Chondrocyte (in vitro differentiated cells): ENCODE measurements at regions not wholly inside any gene's neighbourhood (a gene's known extent, or its start where the extent isn't known, plus 50 kb on each side); places are given as distances from the start of the nearest gene placed in this dataset.

Experiments
- DNase-seq: peaks from one replicate; pipeline ENCODE4 v3.0.0; 2021; ENCODE audit warnings: mixed read lengths, low spot score
- H3K27ac Mint-ChIP-seq: one replicate; pipeline ENCODE4 v1.8.0; 2021; ENCODE audit warnings: mild to moderate bottlenecking, moderate library complexity, mixed read lengths; ENCODE audit not compliant: unreplicated experiment
- H3K27me3 Mint-ChIP-seq: 2 replicates; pipeline ENCODE4 v1.8.0; 2021; ENCODE audit warnings: low read depth, mixed read lengths
- H3K36me3 Mint-ChIP-seq: 2 replicates; pipeline ENCODE4 v1.8.0; 2021; ENCODE audit warnings: low read depth, mixed read lengths
- H3K4me1 Mint-ChIP-seq: 2 replicates; pipeline ENCODE4 v1.8.0; 2021; ENCODE audit warnings: low read depth, mild to moderate bottlenecking, mixed read lengths
- H3K4me3 Mint-ChIP-seq: one replicate; pipeline ENCODE4 v1.8.0; 2021; ENCODE audit warnings: mild to moderate bottlenecking, moderate library complexity, mixed read lengths; ENCODE audit not compliant: unreplicated experiment
- H3K9me3 Mint-ChIP-seq: 2 replicates; pipeline ENCODE4 v1.8.0; 2021; ENCODE audit warnings: low read depth, mixed read lengths
- CTCF ChIP-seq: fragments of 200-600 bp; sonication (generic); IDR thresholded peaks from 2 replicates; pipeline ENCODE4 v1.5.0; 2021; ENCODE audit warnings: antibody characterized with exemption, mild to moderate bottlenecking, moderate library complexity

GRCh38 chr4:62544428-62544827, 1344.3 kb downstream of the ADGRL3 start:
- Mint-ChIP-seq H3K4me1 (no peaks in the 10 kb centered on the region), H3K9me3 (peaks cover 12% of the 10 kb centered on the region), H3K27ac (no peak overlapping the region), H3K36me3 (peaks cover 1% of the 10 kb centered on the region), H3K4me3 (no peak overlapping the region), H3K27me3 (no peaks in the 10 kb centered on the region)
- no peak for TF ChIP-seq CTCF
- DNase-seq, result no peak

- Mint-ChIP-seq H3K4me3 (no peak overlapping the region), H3K36me3 (peaks cover 1% of the 10 kb centered on the region), H3K27ac (no peak overlapping the region), H3K27me3 (no peaks in the 10 kb centered on the region), H3K9me3 (peaks cover 20% of the 10 kb centered on the region), H3K4me1 (no peaks in the 10 kb centered on the region)
- TF ChIP-seq CTCF, result no peak
- DNase-seq, result no peak
These were observed 1342.9 kb downstream of the ADGRL3 start for GRCh38 chr4:62543002-62543401.

GRCh38 chr4:62533573-62533972, 1333.4 kb downstream of the ADGRL3 start:
- Mint-ChIP-seq H3K27me3 (peaks cover 4% of the 10 kb centered on the region), H3K4me3 (no peak overlapping the region), H3K4me1 (no peaks in the 10 kb centered on the region), H3K27ac (no peak overlapping the region), H3K36me3 (no peaks in the 10 kb centered on the region), H3K9me3 (peaks cover 6% of the 10 kb centered on the region)
- no peak for DNase-seq
- TF ChIP-seq CTCF, result no peak

- no peak overlapping the region for H3K27ac Mint-ChIP-seq
- DNase-seq, result no peak
- peaks cover 6% of the 10 kb centered on the region for H3K27me3 Mint-ChIP-seq
- no peak for TF ChIP-seq CTCF
- no peaks in the 10 kb centered on the region for H3K9me3 Mint-ChIP-seq
- H3K36me3 Mint-ChIP-seq, result no peaks in the 10 kb centered on the region
- no peaks in the 10 kb centered on the region for H3K4me1 Mint-ChIP-seq
- no peak overlapping the region for H3K4me3 Mint-ChIP-seq
These were observed 1331.6 kb downstream of the ADGRL3 start for GRCh38 chr4:62531731-62532130.

GRCh38 chr4:62531264-62531663, 1331.1 kb downstream of the ADGRL3 start:
- Mint-ChIP-seq H3K36me3 (no peaks in the 10 kb centered on the region), H3K27ac (no peak overlapping the region), H3K4me3 (no peak overlapping the region), H3K9me3 (no peaks in the 10 kb centered on the region), H3K4me1 (no peaks in the 10 kb centered on the region), H3K27me3 (peaks cover 6% of the 10 kb centered on the region)
- DNase-seq, result no peak
- no peak for TF ChIP-seq CTCF
